ENCODE measurements at regions not wholly inside any gene's neighbourhood (a gene's known extent, or its start where the extent isn't known, plus 50 kb on each side); places are given as distances from the start of the nearest gene placed in this dataset.

DNA sequence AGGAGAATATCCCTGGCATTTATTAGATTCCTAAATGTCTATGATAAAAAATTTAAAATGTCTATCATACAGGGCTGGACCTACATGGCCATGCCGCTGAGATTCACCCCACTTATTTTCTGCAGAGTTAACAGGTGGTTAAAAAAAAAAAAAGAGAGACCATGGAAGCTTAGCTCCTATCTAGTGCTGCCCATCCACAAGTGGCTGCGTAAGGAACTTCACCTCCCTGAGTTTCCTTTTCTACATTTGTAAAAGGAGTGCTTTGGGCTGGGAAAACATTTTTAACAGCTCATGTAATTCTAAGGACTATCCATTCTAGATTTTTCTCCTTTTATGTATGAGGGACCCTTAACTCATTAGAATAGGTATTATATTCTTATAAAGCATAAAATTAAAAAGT lies 534.1 kb downstream of the MMUT start:
- TF ChIP-seq POLR2AphosphoS5 (IDR thresholded peaks at IDR 0.05; ENCODE audit: low read depth, low read length), result no peak
- no peak for TF ChIP-seq TAF1 (IDR thresholded peaks at IDR 0.05; ENCODE audit: borderline replicate concordance, low read depth, low read length)
- no peak for TF ChIP-seq POLR2A (IDR thresholded peaks at IDR 0.05; ENCODE audit: low read depth, low read length)
- DNase-seq (ENCODE audit: insufficient read length) (no peak), FAIRE-seq (no peak)

- TF ChIP-seq TAF1 (IDR thresholded peaks at IDR 0.05; ENCODE audit: borderline replicate concordance, low read depth, low read length), result no peak
- no peak for TF ChIP-seq POLR2AphosphoS5 (IDR thresholded peaks at IDR 0.05; ENCODE audit: low read depth, low read length)
- no peak for TF ChIP-seq POLR2A (IDR thresholded peaks at IDR 0.05; ENCODE audit: low read depth, low read length)
- no peak for FAIRE-seq
- no peak for DNase-seq (ENCODE audit: insufficient read length)
Measured at GRCh38 chr6:48922837-48923236, 540.2 kb downstream of the MMUT start.

DNA sequence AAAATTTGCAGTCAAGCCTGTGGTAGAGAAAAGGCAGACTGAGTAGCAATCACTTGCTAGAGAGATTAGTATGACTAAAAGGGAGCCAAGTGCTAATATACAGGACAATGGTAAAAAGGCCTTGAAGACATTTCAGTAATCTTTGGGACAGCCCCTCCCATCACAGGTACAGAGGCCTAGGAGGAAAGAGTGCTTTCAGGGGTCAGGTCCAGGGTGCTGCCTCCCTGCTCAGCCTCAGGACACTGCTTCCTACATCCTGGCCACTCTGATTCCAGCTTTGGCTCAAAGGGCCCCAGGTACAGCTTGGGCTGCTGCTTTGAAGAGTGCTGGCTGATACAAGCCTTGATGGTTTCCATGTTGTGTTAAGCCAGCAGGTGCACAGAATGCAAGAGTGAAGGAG lies 543.5 kb downstream of the MMUT start:
- FAIRE-seq (no peak), DNase-seq (ENCODE audit: insufficient read length) (no peak)
- no peak for TF ChIP-seq POLR2AphosphoS5 (IDR thresholded peaks at IDR 0.05; ENCODE audit: low read depth, low read length)

DNA sequence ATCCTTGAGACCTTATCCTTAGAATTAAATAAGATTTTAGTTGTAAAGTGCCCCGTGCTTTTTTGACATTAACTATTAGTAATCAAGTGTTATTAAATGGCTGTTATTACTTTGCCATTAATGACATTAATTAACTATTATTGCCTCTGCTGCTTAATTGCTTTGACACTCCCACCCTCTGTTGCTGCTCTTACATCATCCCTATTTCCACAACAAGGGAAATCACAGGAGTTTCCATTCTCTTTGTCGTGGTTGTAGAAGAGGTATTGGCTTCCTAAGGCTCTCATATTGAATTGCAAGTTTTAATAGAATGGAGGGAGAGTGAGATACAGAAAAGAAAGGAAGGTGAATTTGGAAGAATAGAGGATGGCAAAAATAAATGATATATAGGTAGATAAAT lies 545.8 kb downstream of the MMUT start:
- no peak for FAIRE-seq
- DNase-seq (ENCODE audit: insufficient read length), result no peak
- no peak for TF ChIP-seq TAF1 (IDR thresholded peaks at IDR 0.05; ENCODE audit: borderline replicate concordance, low read depth, low read length)
- no peak for TF ChIP-seq POLR2A (IDR thresholded peaks at IDR 0.05; ENCODE audit: low read depth, low read length)
- TF ChIP-seq POLR2AphosphoS5 (IDR thresholded peaks at IDR 0.05; ENCODE audit: low read depth, low read length), result no peak

DNA sequence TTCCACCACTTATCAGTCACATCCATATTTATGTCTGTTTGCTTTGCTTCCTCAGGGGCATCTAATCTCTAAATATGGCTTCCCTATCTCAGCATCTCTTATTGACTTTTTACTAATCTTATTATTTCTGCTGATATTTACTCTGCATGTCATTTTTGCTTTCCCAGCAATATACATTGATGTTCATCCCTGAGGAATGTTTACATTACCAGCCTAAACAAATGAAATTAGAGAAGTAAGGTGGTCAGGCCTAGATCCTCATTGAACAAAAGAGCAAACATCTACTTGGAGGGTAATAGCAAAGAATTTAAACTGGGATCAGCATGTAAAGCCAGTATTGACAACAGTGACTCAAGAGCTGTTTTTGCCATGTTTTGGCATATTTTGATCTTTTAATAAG lies 546.4 kb downstream of the MMUT start:
- FAIRE-seq (no peak), DNase-seq (ENCODE audit: insufficient read length) (no peak)
- no peak for TF ChIP-seq POLR2A (IDR thresholded peaks at IDR 0.05; ENCODE audit: low read depth, low read length)
- TF ChIP-seq TAF1 (IDR thresholded peaks at IDR 0.05; ENCODE audit: borderline replicate concordance, low read depth, low read length), result no peak

GRCh38 chr6:48915591-48915990 lies 547.5 kb downstream of the MMUT start:
- DNase-seq (ENCODE audit: insufficient read length) (no peak), FAIRE-seq (no peak)
- no peak for TF ChIP-seq POLR2AphosphoS5 (IDR thresholded peaks at IDR 0.05; ENCODE audit: low read depth, low read length)
- no peak for TF ChIP-seq TAF1 (IDR thresholded peaks at IDR 0.05; ENCODE audit: borderline replicate concordance, low read depth, low read length)
- no peak for TF ChIP-seq POLR2A (IDR thresholded peaks at IDR 0.05; ENCODE audit: low read depth, low read length)

DNA sequence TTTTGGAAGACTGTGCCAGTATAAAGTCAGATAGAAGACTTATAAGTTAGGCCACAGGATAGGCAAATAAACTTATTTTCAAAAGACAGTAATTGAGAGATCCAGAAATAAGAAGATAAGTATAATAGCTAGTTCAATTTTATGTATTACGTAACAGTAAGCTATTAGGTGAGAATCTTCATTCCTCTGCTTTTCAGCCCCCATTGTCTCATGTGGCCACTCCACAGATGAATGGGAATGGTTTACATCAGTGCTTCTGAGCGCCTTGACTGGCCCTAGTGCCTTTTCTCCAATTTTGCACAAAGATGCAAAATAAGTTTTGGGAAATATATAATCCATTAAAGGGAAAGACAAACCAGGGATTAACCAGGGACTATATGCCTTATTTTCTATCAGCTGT lies 550.5 kb downstream of the MMUT start:
- TF ChIP-seq POLR2AphosphoS5 (IDR thresholded peaks at IDR 0.05; ENCODE audit: low read depth, low read length) (no peak), POLR2A (IDR thresholded peaks at IDR 0.05; ENCODE audit: low read depth, low read length) (no peak), TAF1 (IDR thresholded peaks at IDR 0.05; ENCODE audit: borderline replicate concordance, low read depth, low read length) (no peak)
- FAIRE-seq (no peak), DNase-seq (ENCODE audit: insufficient read length) (no peak)

GRCh38 chr6:48904809-48905208 lies 558.2 kb downstream of the MMUT start:
- no peak for DNase-seq (ENCODE audit: insufficient read length)
- FAIRE-seq, result no peak
- TF ChIP-seq TAF1 (IDR thresholded peaks at IDR 0.05; ENCODE audit: borderline replicate concordance, low read depth, low read length) (no peak), POLR2A (IDR thresholded peaks at IDR 0.05; ENCODE audit: low read depth, low read length) (no peak), POLR2AphosphoS5 (IDR thresholded peaks at IDR 0.05; ENCODE audit: low read depth, low read length) (no peak)

DNA sequence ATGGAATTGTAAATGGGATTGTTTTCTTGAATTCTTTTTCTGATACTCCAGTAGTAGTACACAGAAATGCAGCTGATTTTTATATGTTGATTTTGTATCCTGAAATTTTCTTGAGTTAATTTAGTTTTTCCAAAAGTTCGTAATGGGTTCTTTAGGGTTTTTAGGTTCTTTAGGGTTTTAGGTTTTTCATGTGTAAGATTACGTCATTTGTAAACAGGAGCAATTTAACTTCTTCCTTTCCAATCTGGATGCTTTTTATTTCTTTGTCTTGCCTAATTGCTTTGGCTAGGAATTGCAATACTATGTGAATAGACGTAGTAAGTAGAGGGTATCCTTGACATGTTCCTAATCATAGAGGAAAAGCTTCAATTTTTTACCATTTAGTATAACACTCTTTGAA lies 568.6 kb downstream of the MMUT start:
- FAIRE-seq (no peak), DNase-seq (ENCODE audit: insufficient read length) (no peak)
- TF ChIP-seq TAF1 (IDR thresholded peaks at IDR 0.05; ENCODE audit: borderline replicate concordance, low read depth, low read length) (no peak), POLR2A (IDR thresholded peaks at IDR 0.05; ENCODE audit: low read depth, low read length) (no peak), POLR2AphosphoS5 (IDR thresholded peaks at IDR 0.05; ENCODE audit: low read depth, low read length) (no peak)

GRCh38 chr6:48893048-48893447 lies 570.0 kb downstream of the MMUT start:
- no peak for DNase-seq (ENCODE audit: insufficient read length)
- no peak for TF ChIP-seq TAF1 (IDR thresholded peaks at IDR 0.05; ENCODE audit: borderline replicate concordance, low read depth, low read length)
- FAIRE-seq, result no peak

GRCh38 chr6:48891308-48891707 lies 571.7 kb downstream of the MMUT start:
- no peak for TF ChIP-seq TAF1 (IDR thresholded peaks at IDR 0.05; ENCODE audit: borderline replicate concordance, low read depth, low read length)
- no peak for TF ChIP-seq POLR2AphosphoS5 (IDR thresholded peaks at IDR 0.05; ENCODE audit: low read depth, low read length)
- no peak for TF ChIP-seq POLR2A (IDR thresholded peaks at IDR 0.05; ENCODE audit: low read depth, low read length)
- FAIRE-seq (no peak), DNase-seq (ENCODE audit: insufficient read length) (no peak)

GRCh38 chr6:48889429-48889828 lies 573.6 kb downstream of the MMUT start:
- DNase-seq (ENCODE audit: insufficient read length) (no peak), FAIRE-seq (no peak)

GRCh38 chr6:48883116-48883515 lies 579.9 kb downstream of the MMUT start:
- no peak for FAIRE-seq
- DNase-seq (ENCODE audit: insufficient read length), result no peak
- TF ChIP-seq POLR2AphosphoS5 (IDR thresholded peaks at IDR 0.05; ENCODE audit: low read depth, low read length) (no peak), TAF1 (IDR thresholded peaks at IDR 0.05; ENCODE audit: borderline replicate concordance, low read depth, low read length) (no peak), POLR2A (IDR thresholded peaks at IDR 0.05; ENCODE audit: low read depth, low read length) (no peak)

More at GRCh38 chr6:48889429-48889828, 573.6 kb downstream of the MMUT start:
- TF ChIP-seq POLR2AphosphoS5 (IDR thresholded peaks at IDR 0.05; ENCODE audit: low read depth, low read length) (no peak), TAF1 (IDR thresholded peaks at IDR 0.05; ENCODE audit: borderline replicate concordance, low read depth, low read length) (no peak), POLR2A (IDR thresholded peaks at IDR 0.05; ENCODE audit: low read depth, low read length) (no peak)
